SU-DHL-6 (cell line): ENCODE measurements at regions not wholly inside any gene's neighbourhood (a gene's known extent, or its start where the extent isn't known, plus 50 kb on each side); places are given as distances from the start of the nearest gene placed in this dataset.

Experiments
- H2AFZ ChIP-seq: fragments of 200-600 bp; sonication (generic); 2 replicates; pipeline ENCODE4 v1.6.1; 2014; ENCODE audit warnings: low read depth, mild to moderate bottlenecking, moderate library complexity, mixed read lengths, antibody characterized with exemption, low read length; ENCODE audit not compliant: severe bottlenecking
- H3F3A ChIP-seq: fragments of 200-600 bp; shearing (Covaris generic); 2 replicates; pipeline ENCODE4 v1.6.0; 2016; ENCODE audit warnings: antibody characterized with exemption, mild to moderate bottlenecking; ENCODE audit not compliant: insufficient read depth
- H3K27ac ChIP-seq: fragments of 200-600 bp; sonication (generic); 2 replicates; pipeline ENCODE4 v1.5.1; 2016; ENCODE audit warnings: low read depth, mild to moderate bottlenecking, low read length, moderate library complexity, mixed read lengths
- H3K27me3 ChIP-seq: fragments of 200-600 bp; sonication (generic), shearing (Covaris generic); 2 replicates; pipeline ENCODE4 v1.6.0; 2014; ENCODE audit warnings: mild to moderate bottlenecking, low read length
- H3K36me3 ChIP-seq: fragments of 200-600 bp; sonication (generic); 2 replicates; pipeline ENCODE4 v1.6.1; 2014; ENCODE audit warnings: mild to moderate bottlenecking, low read length, mixed read lengths
- H3K4me2 ChIP-seq: fragments of 300-600, 200-600 bp; shearing (Covaris generic), sonication (generic); 2 replicates; pipeline ENCODE4 v1.6.0; 2014; ENCODE audit warnings: low read length, low read depth, mild to moderate bottlenecking; ENCODE audit not compliant: poor library complexity, severe bottlenecking
- H3K4me3 ChIP-seq: fragments of 200-600 bp; sonication (generic); 2 replicates; pipeline ENCODE4 v1.5.1; 2014; ENCODE audit warnings: antibody characterized with exemption, low read length, mild to moderate bottlenecking, mixed read lengths; ENCODE audit not compliant: insufficient read depth, poor library complexity, severe bottlenecking
- H3K79me2 ChIP-seq: fragments of 200-600 bp; sonication (generic); 2 replicates; pipeline ENCODE4 v1.6.1; 2014; ENCODE audit warnings: mild to moderate bottlenecking, low read length, moderate library complexity; ENCODE audit not compliant: insufficient read depth
- H3K9ac ChIP-seq: fragments of 200-600 bp; sonication (generic); 2 replicates; pipeline ENCODE4 v1.7.0; 2014; ENCODE audit warnings: mild to moderate bottlenecking, low read length
- H3K9me2 ChIP-seq: fragments of 200-600 bp; sonication (generic); replicated peaks from 2 replicates; pipeline ENCODE4 v1.6.1; 2014; ENCODE audit warnings: low read length; ENCODE audit not compliant: insufficient read depth
- H3K9me3 ChIP-seq: fragments of 200-600 bp; sonication (generic); 2 replicates; pipeline ENCODE4 v1.6.1; 2014; ENCODE audit warnings: low read length, mixed read lengths; ENCODE audit not compliant: insufficient read depth
- H4K20me1 ChIP-seq: fragments of 200-600 bp; sonication (generic); 2 replicates; pipeline ENCODE4 v1.6.1; 2014; ENCODE audit warnings: low read depth, mild to moderate bottlenecking, antibody characterized with exemption, low read length, moderate library complexity, mixed read lengths
- CTCF ChIP-seq: fragments of 200-600 bp; sonication (generic); IDR thresholded peaks from one replicate; pipeline ENCODE4 v1.5.1; 2017; ENCODE audit warnings: antibody characterized with exemption, mild to moderate bottlenecking, low read length, moderate library complexity; ENCODE audit not compliant: insufficient read depth, poor library complexity, severe bottlenecking
- EZH2phosphoT487 ChIP-seq: fragments of 200-600 bp; sonication (generic), shearing (Covaris generic); conservative IDR thresholded peaks from 2 replicates; pipeline ENCODE4 v1.6.1; 2018; ENCODE audit warnings: mild to moderate bottlenecking, antibody characterized with exemption, low read length, moderate library complexity, mixed read lengths

DNA sequence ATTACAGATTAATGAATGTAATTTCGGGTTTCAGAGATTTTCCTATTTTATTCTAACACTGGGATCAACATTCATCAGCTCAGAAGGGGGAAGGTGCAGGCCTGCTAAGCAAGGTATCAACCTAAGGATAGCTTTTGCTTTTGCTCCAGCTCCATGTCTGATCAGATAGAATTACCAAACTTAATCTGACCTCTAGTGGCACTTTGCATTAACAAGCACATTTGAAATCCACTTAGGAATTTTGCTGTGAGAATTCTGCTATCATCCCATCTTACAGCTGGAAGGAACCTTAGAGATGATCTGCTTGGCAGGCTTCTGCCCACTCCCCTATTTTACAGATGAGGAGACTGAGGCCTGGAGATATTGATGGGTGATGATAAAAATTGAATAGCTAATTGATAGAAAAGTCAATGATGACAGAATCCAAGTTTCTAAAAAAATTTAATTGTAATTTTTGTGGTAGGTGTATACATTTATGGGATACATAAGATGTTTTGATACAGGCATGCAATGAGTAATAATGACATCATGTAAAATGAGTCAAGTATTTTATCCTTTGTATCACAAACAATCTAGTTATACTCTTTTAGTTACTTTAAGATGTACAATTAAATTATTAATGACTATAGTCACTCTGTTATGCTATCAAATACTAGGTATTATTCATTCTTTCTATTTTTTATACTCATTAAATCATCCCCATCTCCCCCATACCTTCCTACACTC lies 209.2 kb upstream of the ZPLD1 start:
- no peaks in the 10 kb centered on the region for H3K79me2 ChIP-seq
- H3K9me3 ChIP-seq = no peaks in the 10 kb centered on the region
- TF ChIP-seq EZH2phosphoT487 (no peak), CTCF (no peak)
- H3K4me3 ChIP-seq = no peak overlapping the region
- no peak overlapping the region for H3K4me2 ChIP-seq
- no peaks in the 10 kb centered on the region for H4K20me1 ChIP-seq
- H3K9ac ChIP-seq = no peak overlapping the region
- H3K27me3 ChIP-seq = no peaks in the 10 kb centered on the region
- no peak overlapping the region for H3K27ac ChIP-seq
- no peaks in the 10 kb centered on the region for H3K36me3 ChIP-seq
- H3F3A ChIP-seq = no peaks in the 10 kb centered on the region
- H3K9me2 ChIP-seq = no peaks in the 10 kb centered on the region
- no peak overlapping the region for H2AFZ ChIP-seq

DNA sequence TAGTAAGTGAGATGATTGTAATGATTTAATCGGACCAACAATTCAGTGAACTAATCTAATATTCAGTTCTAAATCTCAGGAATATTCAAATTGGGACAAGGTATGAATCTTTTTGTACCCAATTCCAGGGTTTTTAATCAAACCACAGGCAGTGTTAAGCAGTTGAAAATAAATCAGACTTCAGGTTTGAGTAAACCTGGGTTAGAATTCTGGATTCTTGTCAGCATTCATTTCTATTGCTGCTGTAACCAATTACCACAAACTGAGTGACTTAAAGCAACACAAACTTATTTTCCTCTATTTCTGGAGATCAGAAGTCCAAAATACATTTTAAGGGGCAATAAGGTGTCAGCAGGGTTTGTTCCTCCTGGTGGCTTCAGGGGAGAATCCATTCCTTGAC lies 208.4 kb upstream of the ZPLD1 start:
- H4K20me1 ChIP-seq = no peaks in the 10 kb centered on the region
- no peaks in the 10 kb centered on the region for H3K36me3 ChIP-seq
- H3K27me3 ChIP-seq = no peaks in the 10 kb centered on the region
- H3K9ac ChIP-seq = no peak overlapping the region
- H2AFZ ChIP-seq = no peak overlapping the region
- no peaks in the 10 kb centered on the region for H3F3A ChIP-seq
- no peak overlapping the region for H3K4me2 ChIP-seq
- TF ChIP-seq CTCF (no peak), EZH2phosphoT487 (no peak)
- no peaks in the 10 kb centered on the region for H3K79me2 ChIP-seq
- no peak overlapping the region for H3K27ac ChIP-seq
- H3K9me3 ChIP-seq = no peaks in the 10 kb centered on the region
- H3K4me3 ChIP-seq = no peak overlapping the region
- H3K9me2 ChIP-seq = no peaks in the 10 kb centered on the region

GRCh38 chr3:102229062-102229655 lies 205.7 kb upstream of the ZPLD1 start:
- Histone ChIP-seq H2AFZ (peak overlapping the region; percentile 49), H3K36me3 (no peaks in the 10 kb centered on the region), H3K4me2 (peak overlapping the region; percentile 50), H3K9ac (peak overlapping the region; percentile 39), H3K9me2 (no peaks in the 10 kb centered on the region), H3K9me3 (no peaks in the 10 kb centered on the region), H3K4me3 (no peak overlapping the region), H4K20me1 (no peaks in the 10 kb centered on the region), H3K79me2 (no peaks in the 10 kb centered on the region), H3K27me3 (no peaks in the 10 kb centered on the region), H3F3A (no peaks in the 10 kb centered on the region), H3K27ac (peak overlapping the region; percentile 70)
- TF ChIP-seq EZH2phosphoT487 (no peak), CTCF (peak; percentile 87)
